GM18909 (cell line): ENCODE measurements at regions not wholly inside any gene's neighbourhood (a gene's known extent, or its start where the extent isn't known, plus 50 kb on each side); places are given as distances from the start of the nearest gene placed in this dataset.

Source experiments
- ATAC-seq: cut with Tn5 transposase; IDR thresholded peaks from one replicate; pipeline ENCODE4 v1.9.1; 2021; ENCODE audit warnings: mild to moderate bottlenecking; ENCODE audit not compliant: unreplicated experiment, poor library complexity

DNA sequence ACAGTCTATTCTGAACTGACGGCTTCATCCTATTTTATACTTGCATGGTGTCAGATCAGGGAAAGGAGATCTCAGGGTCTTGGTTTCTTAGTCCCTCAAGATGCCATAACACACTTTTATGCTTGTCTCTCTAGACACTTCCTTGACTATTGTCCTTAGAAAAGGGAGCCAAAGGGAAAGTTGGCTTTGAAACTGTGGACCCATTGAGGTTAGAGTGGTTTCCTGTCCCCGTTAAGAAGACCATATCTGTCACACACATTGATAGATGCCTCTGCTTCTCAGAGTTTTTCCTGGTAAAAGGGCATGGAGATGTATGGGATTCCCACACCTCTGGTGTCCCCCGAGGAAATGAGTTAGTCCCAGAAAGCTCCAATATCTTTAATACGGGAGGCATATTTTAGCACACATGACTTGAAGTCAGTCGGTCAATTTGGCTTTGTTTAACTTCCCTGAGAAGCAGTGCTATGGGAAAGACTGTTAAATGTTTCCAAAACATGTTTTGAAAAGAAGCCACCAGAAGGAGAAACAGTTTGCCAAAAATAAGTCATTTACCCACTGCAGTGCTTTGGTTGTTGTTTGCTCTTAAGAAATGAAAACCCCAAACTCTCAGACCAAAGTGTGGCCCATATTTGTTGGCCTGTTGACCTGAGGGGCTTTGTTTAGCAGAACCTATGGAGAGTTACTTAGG lies 133.4 kb upstream of the CXCR4 start:
- ATAC-seq: no peak

- ATAC-seq: no peak
These were observed 132.2 kb upstream of the CXCR4 start for GRCh38 chr2:136250131-136250530.

GRCh38 chr2:136248907-136249306 lies 131.0 kb upstream of the CXCR4 start:
- no peak for ATAC-seq

GRCh38 chr2:136248242-136248641 lies 130.3 kb upstream of the CXCR4 start:
- no peak for ATAC-seq

DNA sequence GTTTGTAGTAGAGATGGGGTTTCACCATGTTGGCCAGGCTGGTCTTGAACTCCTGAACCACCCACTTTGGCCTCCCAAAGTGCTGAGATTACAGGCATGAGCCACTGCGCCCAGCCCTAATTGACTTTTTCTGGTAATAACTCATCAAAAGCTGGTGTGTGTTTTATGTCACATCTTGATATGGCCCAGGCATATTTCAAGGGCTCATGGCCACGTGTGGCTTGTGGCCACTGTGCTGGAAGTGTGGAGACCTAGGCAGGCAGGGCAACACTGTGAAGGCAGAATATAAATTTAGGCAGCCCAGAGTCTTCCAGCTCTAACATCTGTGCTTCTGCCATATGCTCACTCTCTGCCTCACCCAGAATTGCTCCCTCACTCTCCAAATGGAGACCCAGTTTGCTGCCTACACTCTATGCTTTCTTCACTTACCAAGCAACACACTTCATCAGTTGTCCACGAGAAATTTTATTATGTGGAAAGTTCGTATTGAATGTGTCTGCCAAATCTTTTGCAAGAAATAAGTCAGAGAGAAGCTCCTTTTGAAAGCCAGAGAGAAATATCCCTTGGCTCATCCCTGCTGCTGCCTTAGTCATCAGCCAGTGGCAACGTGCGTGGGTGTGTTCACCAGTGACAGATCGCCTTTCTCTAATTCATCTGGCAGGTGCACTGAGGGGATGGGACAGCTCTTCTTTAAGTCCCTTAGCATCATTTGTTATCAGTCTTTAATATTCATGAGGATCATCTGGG lies 129.4 kb upstream of the CXCR4 start:
- no peak for ATAC-seq

DNA sequence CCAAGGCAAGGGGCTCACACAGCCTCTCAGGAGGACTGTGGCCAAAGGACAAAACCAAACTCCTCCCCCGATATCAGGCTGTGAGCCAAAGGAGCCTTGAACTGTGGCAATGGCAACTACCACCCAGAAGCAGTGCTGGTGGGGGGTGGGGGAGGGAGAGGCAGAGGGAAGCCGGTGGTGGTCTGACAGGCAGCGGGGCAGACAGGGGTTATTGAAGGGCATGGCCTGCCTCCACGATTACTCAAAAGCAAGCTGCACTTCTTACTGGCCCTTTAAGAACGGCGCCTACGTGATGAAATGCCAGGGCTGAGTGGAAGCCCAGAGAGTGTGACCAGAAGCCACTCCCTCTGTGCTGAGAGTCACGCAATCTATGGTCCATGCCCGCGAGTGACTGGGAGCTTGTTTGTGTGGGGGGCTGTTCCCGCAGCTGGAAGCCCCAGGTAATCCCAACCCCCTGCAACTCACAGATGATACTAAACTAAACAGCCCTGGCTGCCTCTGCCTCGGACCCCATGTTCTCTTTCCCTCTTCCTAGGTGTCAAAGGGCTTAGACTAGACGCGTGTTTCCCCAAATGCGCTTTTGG lies 128.2 kb upstream of the CXCR4 start:
- ATAC-seq: peak; percentile 83

DNA sequence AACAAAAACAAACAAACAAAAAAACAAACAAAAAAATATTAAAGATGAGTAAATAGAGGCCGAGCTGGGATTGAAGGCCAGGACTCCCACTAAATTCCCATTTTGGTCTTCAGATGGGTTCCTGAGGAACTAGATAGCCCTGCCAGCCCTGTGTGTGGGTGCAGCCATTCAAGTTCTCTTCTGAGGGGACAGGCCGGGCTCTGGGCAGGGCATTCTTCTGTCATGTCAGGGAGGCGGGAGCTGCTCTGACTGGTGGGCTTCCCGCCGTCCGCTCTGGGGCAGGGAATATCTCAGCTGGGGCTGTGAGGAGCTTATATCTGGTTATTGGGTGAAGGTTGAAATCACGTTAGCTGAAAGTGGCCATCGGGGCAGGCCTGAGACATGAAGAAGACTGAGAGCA lies 127.3 kb upstream of the CXCR4 start:
- no peak for ATAC-seq

GRCh38 chr2:136244536-136244885 lies 126.6 kb upstream of the CXCR4 start:
- no peak for ATAC-seq

GRCh38 chr2:136243638-136244535 lies 125.9 kb upstream of the CXCR4 start:
- no peak for ATAC-seq

- no peak for ATAC-seq
These were observed 124.8 kb upstream of the CXCR4 start for GRCh38 chr2:136242687-136243277.

DNA sequence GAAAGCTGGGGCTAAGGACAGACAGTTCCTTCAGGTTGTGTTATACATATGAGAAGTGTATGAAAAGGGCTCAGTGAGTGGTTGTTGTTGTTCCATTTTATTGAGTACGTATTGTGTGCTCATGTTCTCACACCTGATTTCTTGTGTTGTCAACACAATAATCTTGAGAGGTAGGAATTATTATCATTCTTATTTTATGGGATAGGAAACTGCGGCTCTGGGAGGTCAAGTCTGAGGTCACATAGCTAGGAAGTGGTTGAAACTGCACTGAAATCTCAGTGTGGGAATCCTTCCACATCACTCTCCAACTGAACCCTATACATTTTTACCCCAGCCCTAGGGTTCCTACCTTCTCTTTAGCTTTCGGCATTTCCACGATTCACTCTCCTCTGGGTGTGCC lies 124.2 kb upstream of the CXCR4 start:
- no peak for ATAC-seq

DNA sequence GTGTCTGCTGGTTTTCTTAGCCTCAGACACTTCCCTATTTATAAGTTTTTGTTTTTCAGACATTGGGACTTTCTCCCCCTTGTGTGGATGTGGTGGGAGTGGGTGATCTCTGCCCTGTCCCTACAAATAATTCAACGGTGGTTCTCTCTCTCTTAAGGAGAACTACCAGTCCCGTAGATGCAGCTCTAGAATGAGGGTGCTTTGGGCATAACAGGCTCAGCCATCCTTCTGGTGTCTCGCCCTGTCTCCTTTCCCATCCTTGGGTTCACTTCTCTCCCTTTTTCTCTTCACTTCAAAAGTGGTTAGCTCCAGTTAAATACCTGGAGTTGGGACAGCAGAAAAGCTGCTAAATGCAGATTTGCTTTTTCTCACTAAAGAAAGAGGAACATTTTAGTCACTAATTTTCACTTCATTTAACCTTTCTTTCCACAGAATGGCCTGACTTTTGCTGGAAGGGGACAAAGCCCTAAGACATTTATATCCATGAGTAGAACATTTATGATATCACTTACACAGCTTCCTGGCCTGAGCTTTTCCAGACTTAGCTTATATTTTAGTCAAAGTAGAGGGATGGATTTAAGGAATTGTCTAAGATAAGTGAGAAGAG lies 121.2 kb upstream of the CXCR4 start:
- no peak for ATAC-seq

- ATAC-seq: peak; percentile 91
These were observed 120.5 kb upstream of the CXCR4 start for GRCh38 chr2:136238286-136239078.

- no peak for ATAC-seq
These were observed 118.1 kb upstream of the CXCR4 start for GRCh38 chr2:136236019-136236418.

DNA sequence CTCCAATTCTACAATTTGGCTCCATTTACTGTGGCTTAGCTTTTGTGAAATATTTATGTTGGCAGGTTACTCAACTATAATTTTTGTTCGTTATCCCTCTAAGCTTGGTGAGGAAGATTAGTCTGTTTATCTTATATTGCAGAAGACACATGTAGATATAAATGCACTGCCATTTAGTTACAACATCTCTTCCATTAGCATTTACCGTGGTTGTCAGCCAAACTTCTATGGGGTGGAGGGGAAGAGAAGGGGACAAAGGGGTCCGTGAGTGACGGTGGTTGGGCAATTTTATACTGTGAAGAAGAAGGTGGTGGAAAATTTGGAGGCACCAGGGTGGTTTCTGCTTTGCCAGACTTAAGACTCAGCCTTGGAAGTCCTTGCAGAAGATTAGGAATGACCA lies 117.6 kb upstream of the CXCR4 start:
- ATAC-seq: no peak

- ATAC-seq: no peak
These were observed 116.3 kb upstream of the CXCR4 start for GRCh38 chr2:136234261-136234660.

- no peak for ATAC-seq
These were observed 115.3 kb upstream of the CXCR4 start for GRCh38 chr2:136233298-136233697.

DNA sequence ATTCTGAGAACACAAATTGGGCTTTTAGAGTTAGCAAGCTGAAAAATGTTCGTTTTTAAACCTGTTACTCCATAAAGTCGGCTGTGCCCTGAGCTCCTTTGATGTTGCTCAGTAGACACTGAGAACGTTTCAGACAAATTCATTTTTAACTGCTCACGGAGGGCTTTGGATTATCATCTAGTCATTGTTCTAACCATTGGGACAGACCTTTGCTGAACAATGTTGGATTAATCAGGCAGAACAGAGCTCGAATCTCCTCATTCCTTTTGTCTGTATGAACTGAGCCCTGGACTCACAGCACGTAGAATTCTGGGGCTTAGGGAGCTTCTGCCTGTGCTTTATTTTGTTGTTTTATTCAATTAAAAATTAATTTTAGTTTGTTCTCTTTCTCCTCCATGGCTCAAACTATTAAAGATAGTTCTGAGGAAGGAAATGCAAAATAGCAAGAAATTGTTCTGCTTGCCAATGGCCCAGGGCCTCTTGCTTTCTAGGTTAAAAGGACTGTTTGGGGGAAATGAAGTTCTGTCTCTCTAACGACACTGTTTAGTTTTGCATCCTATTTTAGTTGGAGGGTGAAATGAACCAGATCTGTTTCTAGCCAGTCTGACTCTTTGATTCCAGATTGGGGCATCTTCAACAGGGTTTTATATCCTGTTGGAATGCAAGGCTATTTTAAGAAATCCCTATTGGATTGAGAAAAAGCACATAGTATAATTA lies 114.7 kb upstream of the CXCR4 start:
- ATAC-seq: no peak

GRCh38 chr2:136230464-136230863 lies 112.5 kb upstream of the CXCR4 start:
- ATAC-seq: no peak
